BE2C (cell line): ENCODE measurements at regions not wholly inside any gene's neighbourhood (a gene's known extent, or its start where the extent isn't known, plus 50 kb on each side); places are given as distances from the start of the nearest gene placed in this dataset.

Source experiments
- DNase-seq: peaks from one replicate; pipeline ENCODE4 v3.0.0-alpha.2; 2020
- H3K27me3 ChIP-seq: fragments of 250-450 bp; sonication (Bioruptor Pico); 2 replicates; pipeline ENCODE4 v1.5.1; 2020; ENCODE audit warnings: mild to moderate bottlenecking
- H3K36me3 ChIP-seq: fragments of 250-450 bp; sonication (Bioruptor Pico); 2 replicates; pipeline ENCODE4 v1.5.1; 2020; ENCODE audit warnings: mild to moderate bottlenecking
- H3K4me1 ChIP-seq: fragments of 250-450 bp; sonication (Bioruptor Pico); 2 replicates; pipeline ENCODE4 v1.5.1; 2020
- H3K4me3 ChIP-seq: 2 replicates; pipeline ENCODE4 v1.5.1; 2011; ENCODE audit warnings: low read depth, low read length
- H3K9me3 ChIP-seq: fragments of 250-450 bp; sonication (Bioruptor Pico); 2 replicates; pipeline ENCODE4 v1.5.1; 2020
- TF ChIP-seq, protein P1 (sequence below): IDR thresholded peaks from 2 replicates; pipeline ENCODE4 v1.5.1; 2012; ENCODE audit warnings: mild to moderate bottlenecking, low read depth, low read length

GRCh38 chr6:85192186-85192585, 257.7 kb upstream of the NT5E start:
- DNase-seq: no peak
- Histone ChIP-seq H3K9me3 (no peaks in the 10 kb centered on the region; the same call in 1 of the 2 replicates), H3K27me3 (no peaks in the 10 kb centered on the region), H3K4me3 (no peak overlapping the region), H3K4me1 (no peaks in the 10 kb centered on the region), H3K36me3 (no peaks in the 10 kb centered on the region)
- TF ChIP-seq, protein P1, sequence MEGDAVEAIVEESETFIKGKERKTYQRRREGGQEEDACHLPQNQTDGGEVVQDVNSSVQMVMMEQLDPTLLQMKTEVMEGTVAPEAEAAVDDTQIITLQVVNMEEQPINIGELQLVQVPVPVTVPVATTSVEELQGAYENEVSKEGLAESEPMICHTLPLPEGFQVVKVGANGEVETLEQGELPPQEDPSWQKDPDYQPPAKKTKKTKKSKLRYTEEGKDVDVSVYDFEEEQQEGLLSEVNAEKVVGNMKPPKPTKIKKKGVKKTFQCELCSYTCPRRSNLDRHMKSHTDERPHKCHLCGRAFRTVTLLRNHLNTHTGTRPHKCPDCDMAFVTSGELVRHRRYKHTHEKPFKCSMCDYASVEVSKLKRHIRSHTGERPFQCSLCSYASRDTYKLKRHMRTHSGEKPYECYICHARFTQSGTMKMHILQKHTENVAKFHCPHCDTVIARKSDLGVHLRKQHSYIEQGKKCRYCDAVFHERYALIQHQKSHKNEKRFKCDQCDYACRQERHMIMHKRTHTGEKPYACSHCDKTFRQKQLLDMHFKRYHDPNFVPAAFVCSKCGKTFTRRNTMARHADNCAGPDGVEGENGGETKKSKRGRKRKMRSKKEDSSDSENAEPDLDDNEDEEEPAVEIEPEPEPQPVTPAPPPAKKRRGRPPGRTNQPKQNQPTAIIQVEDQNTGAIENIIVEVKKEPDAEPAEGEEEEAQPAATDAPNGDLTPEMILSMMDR: no peak

GRCh38 chr6:85191656-85192055, 258.2 kb upstream of the NT5E start:
- Histone ChIP-seq H3K9me3 (no peaks in the 10 kb centered on the region; the same call in 1 of the 2 replicates), H3K4me3 (no peak overlapping the region), H3K27me3 (no peaks in the 10 kb centered on the region), H3K36me3 (no peaks in the 10 kb centered on the region), H3K4me1 (no peaks in the 10 kb centered on the region)
- TF ChIP-seq, protein P1: no peak
- no peak for DNase-seq

DNA sequence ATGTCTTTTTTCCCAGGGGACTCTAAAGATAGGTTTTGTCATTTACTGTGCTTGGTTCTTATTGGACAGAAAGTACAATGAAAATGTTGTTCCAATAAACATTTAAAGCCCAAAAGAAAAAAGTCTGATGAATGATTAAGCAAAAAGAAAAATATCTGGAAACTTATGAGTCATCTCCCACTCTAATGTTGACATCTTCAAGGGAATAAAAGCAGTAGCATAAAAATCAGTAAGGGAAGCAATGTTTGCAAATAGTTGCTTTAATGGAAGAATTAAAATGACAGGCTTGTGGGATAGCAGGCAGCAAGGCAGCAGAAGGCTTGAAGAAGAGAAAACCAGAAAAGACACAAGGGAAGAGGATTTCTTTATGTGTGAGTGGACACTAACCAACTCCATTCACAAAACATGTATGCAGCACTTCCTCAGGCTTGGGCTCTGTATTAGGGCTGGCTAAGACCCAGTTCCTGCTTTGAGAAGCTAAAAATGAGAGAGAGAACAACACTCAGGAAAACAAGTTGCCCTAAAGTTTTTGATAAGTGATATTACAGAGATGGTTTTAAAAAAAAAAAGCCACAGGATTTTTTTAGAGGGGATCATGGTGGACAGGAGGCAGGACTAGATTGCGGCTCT, 263.2 kb upstream of the NT5E start:
- TF ChIP-seq, protein P1: no peak
- Histone ChIP-seq H3K4me1 (no peaks in the 10 kb centered on the region), H3K4me3 (no peak overlapping the region), H3K36me3 (no peaks in the 10 kb centered on the region), H3K9me3 (no peaks in the 10 kb centered on the region; the same call in 1 of the 2 replicates), H3K27me3 (no peaks in the 10 kb centered on the region)
- no peak for DNase-seq

DNA sequence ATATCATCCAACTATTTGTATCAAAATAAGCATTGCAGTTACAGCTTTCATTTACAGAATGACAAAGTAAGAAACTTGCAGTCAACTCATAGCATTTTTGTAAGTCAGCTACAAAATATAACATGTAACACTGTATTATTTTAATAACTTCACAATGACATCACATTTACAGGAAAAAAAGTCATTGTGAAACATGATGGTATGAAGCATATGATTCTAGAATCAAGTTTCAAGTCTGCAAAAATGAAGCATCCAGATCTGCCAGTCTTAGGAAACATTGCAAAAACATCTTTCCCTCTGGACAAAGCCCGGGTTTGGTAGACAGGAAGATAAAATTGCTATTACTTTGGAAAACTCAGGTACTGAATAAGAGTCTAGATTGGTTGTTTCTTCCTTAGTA, 263.9 kb upstream of the NT5E start:
- TF ChIP-seq, protein P1: no peak

GRCh38 chr6:85183841-85184240, 266.0 kb upstream of the NT5E start:
- no peaks in the 10 kb centered on the region for H3K4me1 ChIP-seq
- no peaks in the 10 kb centered on the region; the same call in 1 of the 2 replicates for H3K9me3 ChIP-seq
- no peaks in the 10 kb centered on the region for H3K27me3 ChIP-seq
- no peaks in the 10 kb centered on the region for H3K36me3 ChIP-seq
- no peak overlapping the region for H3K4me3 ChIP-seq
- no peak for DNase-seq
- TF ChIP-seq, protein P1: no peak

More for the DNA sequence above, 263.9 kb upstream of the NT5E start:
- no peaks in the 10 kb centered on the region; the same call in 1 of the 2 replicates for H3K9me3 ChIP-seq
- H3K36me3 ChIP-seq: no peaks in the 10 kb centered on the region
- H3K27me3 ChIP-seq: no peaks in the 10 kb centered on the region
- no peak for DNase-seq
- no peak overlapping the region for H3K4me3 ChIP-seq
- H3K4me1 ChIP-seq: no peaks in the 10 kb centered on the region

- no peak for DNase-seq
- no peaks in the 10 kb centered on the region for H3K27me3 ChIP-seq
- TF ChIP-seq, protein P1: no peak
- no peaks in the 10 kb centered on the region for H3K36me3 ChIP-seq
- no peaks in the 10 kb centered on the region for H3K4me1 ChIP-seq
- H3K4me3 ChIP-seq: no peak overlapping the region
- H3K9me3 ChIP-seq: no peaks in the 10 kb centered on the region
Observed at GRCh38 chr6:85172705-85173104, 277.2 kb upstream of the NT5E start.
